Endothelial cell of umbilical vein (primary cell): ENCODE measurements at regions not wholly inside any gene's neighbourhood (a gene's known extent, or its start where the extent isn't known, plus 50 kb on each side); places are given as distances from the start of the nearest gene placed in this dataset.
A peak's percentile ranks its signal among the peaks of the same experiment; 100 is the strongest.

Source experiments
- BruUV-seq: library from RNA; stranded (reverse); fragments of 400-500 nt; replicated peaks from 2 replicates; lab custom pipeline; 2021; lab: Mats Ljungman, UMichigan
- CTCF ChIA-PET: fragments of 300-600, 350-600 bp; sonication (Branson Sonifier 250); formaldehyde crosslinking; loops from one replicate; lab custom pipeline; 2021; ENCODE audit warnings: antibody characterized with exemption, inconsistent platforms; lab: Charles Lee
- POLR2A ChIA-PET: fragments of 300-600, 350-600 bp; sonication (Branson Sonifier 250); formaldehyde crosslinking; loops from one replicate; lab custom pipeline; 2021; ENCODE audit warnings: antibody characterized with exemption, inconsistent platforms; lab: Charles Lee
- DNase-seq: peaks from one replicate; pipeline ENCODE4 v3.0.0-alpha.2; 2011; ENCODE audit warnings: low read depth, low spot score
- FAIRE-seq: peaks from 2 replicates; lab custom pipeline; 2011; peaks lifted over from hg19 to GRCh38; lab: Jason Lieb, UNC
- H2AFZ ChIP-seq: 2 replicates; pipeline ENCODE4 v1.6.0; 2012; ENCODE audit warnings: low read depth, low read length, control low read depth, inconsistent platforms
- H3K27ac ChIP-seq: 2 replicates; pipeline ENCODE4 v1.5.1; 2011; ENCODE audit warnings: low read depth, mild to moderate bottlenecking, control low read depth, low read length, moderate library complexity; ENCODE audit not compliant: insufficient read depth
- H3K27me3 ChIP-seq, 2 experiments: 2 replicates each; pipeline versions ENCODE4 v1.6.0 to v1.6.1; 2011; ENCODE audit warnings: low read length in 2 of 2, mixed read lengths in 1 of 2; ENCODE audit not compliant: control insufficient read depth in 2 of 2, insufficient read depth in 2 of 2
- H3K36me3 ChIP-seq, 2 experiments: 2 replicates in 1 of 2; 3 replicates in 1 of 2; pipeline ENCODE4 v1.5.1; 2011; ENCODE audit warnings: low read length in 2 of 2, mild to moderate bottlenecking in 1 of 2, moderate library complexity in 1 of 2; ENCODE audit not compliant: control insufficient read depth in 2 of 2, insufficient read depth in 2 of 2; ENCODE audit errors: extremely low read depth in 1 of 2
- H3K4me1 ChIP-seq: 3 replicates; pipeline ENCODE4 v1.5.1; 2011; ENCODE audit warnings: mild to moderate bottlenecking, low read length; ENCODE audit not compliant: control insufficient read depth, insufficient read depth; ENCODE audit errors: extremely low read depth
- H3K4me2 ChIP-seq: 2 replicates; pipeline ENCODE4 v1.6.1; 2011; ENCODE audit warnings: low read length, control low read depth, mixed read lengths; ENCODE audit not compliant: insufficient read depth
- H3K4me3 ChIP-seq, 3 experiments: fragments of 200-600 bp in 1 of 3; sonication (generic), shearing (Covaris generic) in 1 of 3; replicated peaks in 1 of 3; 2 replicates each; pipeline ENCODE4 v1.5.1; 2011 to 2016; ENCODE audit warnings: control low read depth in 3 of 3, low read length in 3 of 3, mild to moderate bottlenecking in 2 of 3, inconsistent platforms in 1 of 3, low read depth in 1 of 3, moderate library complexity in 1 of 3; ENCODE audit not compliant: insufficient read depth in 1 of 3
- H3K79me2 ChIP-seq: 2 replicates; pipeline ENCODE4 v1.6.0; 2012; ENCODE audit warnings: low read length, inconsistent platforms; ENCODE audit not compliant: control insufficient read depth, insufficient read depth
- H3K9ac ChIP-seq: replicated peaks from 2 replicates; pipeline ENCODE3; 2011; ENCODE audit warnings: low read length, control low read depth; ENCODE audit not compliant: insufficient read depth; ENCODE audit errors: extremely low read depth
- H3K9me1 ChIP-seq: replicated peaks from 3 replicates; pipeline ENCODE4 v1.6.0; 2011; ENCODE audit warnings: mild to moderate bottlenecking, low read length; ENCODE audit not compliant: control insufficient read depth, insufficient read depth; ENCODE audit errors: extremely low read depth
- H3K9me3 ChIP-seq: replicated peaks from 2 replicates; pipeline ENCODE4 v1.5.1; 2012; ENCODE audit warnings: low read length, inconsistent platforms; ENCODE audit not compliant: control insufficient read depth, insufficient read depth
- H4K20me1 ChIP-seq: replicated peaks from 2 replicates; pipeline ENCODE3; 2011; ENCODE audit warnings: mild to moderate bottlenecking, low read length; ENCODE audit not compliant: control insufficient read depth, insufficient read depth; ENCODE audit errors: extremely low read depth
- EZH2 ChIP-seq: IDR thresholded peaks from 2 replicates; pipeline ENCODE4 v1.6.1; 2012; ENCODE audit warnings: borderline replicate concordance, low read depth, mild to moderate bottlenecking, moderate library complexity, low read length, inconsistent platforms; ENCODE audit not compliant: severe bottlenecking
- FOS ChIP-seq: IDR thresholded peaks from 2 replicates; pipeline ENCODE4 v1.6.1; 2011; ENCODE audit warnings: mild to moderate bottlenecking, low read length, moderate library complexity, borderline replicate concordance; ENCODE audit not compliant: insufficient read depth
- GATA2 ChIP-seq: IDR thresholded peaks from 2 replicates; pipeline ENCODE4 v1.7.0; 2011; ENCODE audit warnings: low read depth, mild to moderate bottlenecking, moderate library complexity, mixed read lengths, low read length; ENCODE audit not compliant: insufficient read length, insufficient read depth
- MYC ChIP-seq: IDR thresholded peaks from one replicate; pipeline ENCODE4 v1.6.1; 2011; ENCODE audit warnings: mild to moderate bottlenecking, low read depth, low read length
- POLR2A ChIP-seq: IDR thresholded peaks from 2 replicates; pipeline ENCODE4 v1.6.1; 2012; ENCODE audit warnings: low read depth, mild to moderate bottlenecking, control low read depth, low read length
- POLR2AphosphoS5 ChIP-seq: IDR thresholded peaks from 2 replicates; pipeline ENCODE4 v1.6.1; 2012; ENCODE audit warnings: low read depth, mild to moderate bottlenecking, control low read depth, low read length, moderate library complexity; ENCODE audit not compliant: insufficient read depth
- dilution Hi-C: fragments of 300-500 bp; cut with MboI; formaldehyde crosslinking; loops from one replicate; pipeline ENCODE4 v1.15.0; 2019; ENCODE audit warnings: low sequenced_read_pairs; ENCODE audit not compliant: extremely low pct_ligation_motif_present
- intact Hi-C: fragments of 100-400 bp; cut with micrococcal nuclease; formaldehyde crosslinking; loops from one replicate; pipeline ENCODE4 v1.10.0; 2022
- TF ChIP-seq, protein P1 (sequence below): IDR thresholded peaks from 2 replicates; pipeline ENCODE4 v1.6.1; 2011; ENCODE audit not compliant: insufficient read depth, insufficient read length

DNA sequence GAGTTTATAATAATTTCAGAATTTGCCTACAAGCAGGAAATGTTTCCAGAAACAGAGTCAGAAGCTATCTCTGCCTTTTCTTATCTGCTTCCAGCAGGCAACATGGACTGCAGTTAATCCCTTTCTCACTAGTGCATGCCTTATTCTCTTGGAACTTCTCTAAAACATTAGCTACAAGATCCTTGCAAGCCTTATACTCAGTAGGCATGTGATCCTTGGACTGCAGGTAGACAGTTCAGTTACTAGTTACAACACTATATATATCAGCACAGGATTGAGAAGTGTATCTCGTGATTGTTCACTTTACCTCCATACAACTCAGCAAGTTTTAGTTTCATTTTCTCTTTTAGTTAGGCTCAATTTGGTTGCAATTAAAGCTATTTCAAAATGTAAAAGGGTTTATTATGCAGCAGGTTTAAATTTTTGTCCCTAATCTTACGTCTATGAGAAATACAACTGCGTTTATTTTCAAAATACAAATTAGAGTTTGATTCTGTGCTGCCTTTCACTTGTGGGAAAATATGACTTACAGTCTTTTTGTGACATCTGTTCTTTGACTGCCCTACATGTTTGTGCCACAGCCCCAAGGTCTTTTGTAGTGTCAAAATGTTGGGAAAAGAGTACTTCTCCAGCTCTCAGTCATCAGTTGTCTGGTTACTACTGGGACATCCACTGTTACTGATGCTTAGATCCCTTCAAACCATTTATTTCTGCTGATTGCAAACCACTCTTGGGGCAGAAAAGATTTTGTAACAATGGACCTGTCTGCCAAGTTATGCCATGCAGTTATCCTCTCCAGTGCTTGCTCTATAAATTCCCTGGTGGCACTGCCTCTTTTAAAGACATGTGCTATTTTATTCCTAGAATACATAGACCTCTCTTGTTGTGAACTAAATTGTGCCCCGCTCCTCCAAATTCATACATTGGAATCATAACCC is 709.0 kb upstream of the FOXG1 start:
- Histone ChIP-seq H3K79me2 (no peaks in the 10 kb centered on the region), H4K20me1 (no peaks in the 10 kb centered on the region), H3K4me1 (no peaks in the 10 kb centered on the region), H3K4me2 (peak overlapping the region; percentile 17), H3K9me1 (no peaks in the 10 kb centered on the region), H2AFZ (peak overlapping the region; percentile 35), H3K27ac (no peak overlapping the region), H3K9ac (no peak overlapping the region), H3K36me3 (no peaks in the 10 kb centered on the region), H3K4me3 (no peak overlapping the region), H3K27me3 (no peaks in the 10 kb centered on the region), H3K9me3 (no peaks in the 10 kb centered on the region)
- FAIRE-seq, result no peak
- dilution Hi-C loops, result no loop called here
- DNase-seq, result peak; percentile 4
- CTCF ChIA-PET, result no interaction called here
- POLR2A ChIA-PET, result no interaction called here
- BruUV-seq, result no TSS peak
- TF ChIP-seq, protein P1, sequence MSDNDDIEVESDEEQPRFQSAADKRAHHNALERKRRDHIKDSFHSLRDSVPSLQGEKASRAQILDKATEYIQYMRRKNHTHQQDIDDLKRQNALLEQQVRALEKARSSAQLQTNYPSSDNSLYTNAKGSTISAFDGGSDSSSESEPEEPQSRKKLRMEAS, result no peak
- no peak for TF ChIP-seq FOS
- no peak for TF ChIP-seq GATA2
- TF ChIP-seq MYC, result no peak
- no peak for TF ChIP-seq POLR2A
- TF ChIP-seq EZH2, result no peak
- no peak for TF ChIP-seq POLR2AphosphoS5
- intact Hi-C loops, result no loop called here
